ENCODE measurements at regions not wholly inside any gene's neighbourhood (a gene's known extent, or its start where the extent isn't known, plus 50 kb on each side); places are given as distances from the start of the nearest gene placed in this dataset.

GRCh38 chr1:81584398-81584797 is 216.3 kb upstream of the ADGRL2 start:
- Histone ChIP-seq H3K4me3 (no peak overlapping the region), H3K9me3 (replicated peaks) (no peaks in the 10 kb centered on the region), H3K27ac (replicated peaks) (no peak overlapping the region), H3K27me3 (ENCODE audit: low read depth) (no peaks in the 10 kb centered on the region), H3K36me3 (no peaks in the 10 kb centered on the region), H3K4me1 (peaks cover 16% of the 10 kb centered on the region)
- no peak for DNase-seq
- no peak for TF ChIP-seq CTCF (IDR thresholded peaks at IDR 0.05; ENCODE audit: borderline replicate concordance)
- intact Hi-C loops (cut with micrococcal nuclease), result no loop called here

- DNase-seq, result no peak
- no peak for TF ChIP-seq CTCF (IDR thresholded peaks at IDR 0.05; ENCODE audit: borderline replicate concordance)
- intact Hi-C loops (cut with micrococcal nuclease), result no loop called here
- Histone ChIP-seq H3K9me3 (replicated peaks) (no peaks in the 10 kb centered on the region), H3K27ac (replicated peaks) (no peak overlapping the region), H3K4me1 (peaks cover 17% of the 10 kb centered on the region), H3K27me3 (ENCODE audit: low read depth) (no peaks in the 10 kb centered on the region), H3K4me3 (no peak overlapping the region), H3K36me3 (no peaks in the 10 kb centered on the region)
Observed at GRCh38 chr1:81583878-81584277, 216.9 kb upstream of the ADGRL2 start.

- no peaks in the 10 kb centered on the region for H3K27me3 ChIP-seq (ENCODE audit: low read depth)
- no peaks in the 10 kb centered on the region for H3K36me3 ChIP-seq
- intact Hi-C loops (cut with micrococcal nuclease), result no loop called here
- no peak for TF ChIP-seq CTCF (IDR thresholded peaks at IDR 0.05; ENCODE audit: borderline replicate concordance)
- no peak overlapping the region for H3K4me3 ChIP-seq
- H3K4me1 ChIP-seq, result peaks cover 11% of the 10 kb centered on the region
- H3K9me3 ChIP-seq (replicated peaks), result no peaks in the 10 kb centered on the region
- DNase-seq, result no peak
- H3K27ac ChIP-seq (replicated peaks), result no peak overlapping the region
Observed at GRCh38 chr1:81582467-81582986, 218.2 kb upstream of the ADGRL2 start.

GRCh38 chr1:81578867-81579266 is 221.9 kb upstream of the ADGRL2 start:
- Histone ChIP-seq H3K9me3 (replicated peaks) (no peaks in the 10 kb centered on the region), H3K27me3 (ENCODE audit: low read depth) (no peaks in the 10 kb centered on the region), H3K4me3 (no peak overlapping the region), H3K4me1 (peaks cover 25% of the 10 kb centered on the region), H3K27ac (replicated peaks) (no peak overlapping the region), H3K36me3 (no peaks in the 10 kb centered on the region)
- intact Hi-C loops (cut with micrococcal nuclease), result no loop called here
- TF ChIP-seq CTCF (IDR thresholded peaks at IDR 0.05; ENCODE audit: borderline replicate concordance), result no peak
- DNase-seq, result no peak

- DNase-seq, result no peak
- Histone ChIP-seq H3K36me3 (no peaks in the 10 kb centered on the region), H3K9me3 (replicated peaks) (no peaks in the 10 kb centered on the region), H3K4me1 (peaks cover 37% of the 10 kb centered on the region), H3K4me3 (no peak overlapping the region), H3K27ac (replicated peaks) (no peak overlapping the region), H3K27me3 (ENCODE audit: low read depth) (no peaks in the 10 kb centered on the region)
- intact Hi-C loops (cut with micrococcal nuclease), result no loop called here
- TF ChIP-seq CTCF (IDR thresholded peaks at IDR 0.05; ENCODE audit: borderline replicate concordance), result no peak
Observed at GRCh38 chr1:81577004-81577697, 223.6 kb upstream of the ADGRL2 start.
